Adipocyte (in vitro differentiated cells): ENCODE measurements at regions not wholly inside any gene's neighbourhood (a gene's known extent, or its start where the extent isn't known, plus 50 kb on each side); places are given as distances from the start of the nearest gene placed in this dataset.
"Not testable (repeated sequence)": the region's sequence is repeated elsewhere in the genome, so short reads cannot be mapped to it uniquely, and the experiment has no call there.

Experiments used
- DNase-seq: peaks from one replicate; pipeline ENCODE4 v3.0.0-alpha.2; 2015; ENCODE audit warnings: low read depth
- H3K27me3 ChIP-seq: replicated peaks from 2 replicates; pipeline ENCODE4 v1.7.0; 2013; ENCODE audit warnings: mild to moderate bottlenecking, low read length, moderate library complexity; ENCODE audit not compliant: control insufficient read depth, insufficient read depth
- H3K36me3 ChIP-seq: 2 replicates; pipeline ENCODE4 v1.7.0; 2013; ENCODE audit warnings: low read length, mild to moderate bottlenecking, moderate library complexity; ENCODE audit not compliant: control insufficient read depth, insufficient read depth, severe bottlenecking
- H3K4me1 ChIP-seq: 2 replicates; pipeline ENCODE4 v1.7.0; 2013; ENCODE audit warnings: mild to moderate bottlenecking, low read length, moderate library complexity; ENCODE audit not compliant: control insufficient read depth, insufficient read depth
- H3K4me3 ChIP-seq: 2 replicates; pipeline ENCODE4 v1.7.0; 2013; ENCODE audit warnings: mild to moderate bottlenecking, low read length, moderate library complexity
- H3K9ac ChIP-seq: 2 replicates; pipeline ENCODE4 v1.7.0; 2013; ENCODE audit warnings: mild to moderate bottlenecking, low read length, moderate library complexity
- H3K9me3 ChIP-seq: 2 replicates; pipeline ENCODE4 v1.7.0; 2013; ENCODE audit warnings: mild to moderate bottlenecking, low read length, moderate library complexity; ENCODE audit not compliant: control insufficient read depth

DNA sequence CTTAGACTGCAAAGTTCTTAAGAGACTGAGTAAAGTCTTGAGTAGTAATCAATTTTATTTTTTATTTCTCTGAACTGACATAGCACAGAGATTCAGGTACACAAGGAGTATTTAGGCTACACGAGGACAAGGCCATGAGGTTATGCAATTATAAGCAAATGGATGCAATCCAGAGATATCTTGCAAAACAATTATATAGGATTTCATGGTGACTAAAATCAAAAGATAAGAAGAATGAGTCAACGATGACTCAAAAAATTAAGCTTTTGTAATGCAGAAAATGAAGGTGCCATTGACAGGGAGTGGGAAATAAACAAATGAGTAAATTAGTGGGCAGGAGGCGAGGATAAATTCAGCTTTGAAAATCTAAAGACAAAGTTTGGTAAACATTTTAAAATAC lies 66.7 kb upstream of the MYO3A start:
- Histone ChIP-seq H3K27me3 (no peaks in the 10 kb centered on the region), H3K36me3 (no peaks in the 10 kb centered on the region), H3K9ac (no peak overlapping the region), H3K9me3 (no peaks in the 10 kb centered on the region), H3K4me3 (no peak overlapping the region), H3K4me1 (no peaks in the 10 kb centered on the region)
- DNase-seq: no peak

- Histone ChIP-seq H3K27me3 (no peaks in the 10 kb centered on the region), H3K9ac (no peak overlapping the region), H3K4me3 (no peak overlapping the region), H3K36me3 (no peaks in the 10 kb centered on the region), H3K4me1 (no peaks in the 10 kb centered on the region), H3K9me3 (no peaks in the 10 kb centered on the region)
- DNase-seq: no peak
These were observed 64.9 kb upstream of the MYO3A start for GRCh38 chr10:25869067-25869591.

GRCh38 chr10:25869609-25870008 lies 64.4 kb upstream of the MYO3A start:
- Histone ChIP-seq H3K9me3 (no peaks in the 10 kb centered on the region), H3K4me1 (no peaks in the 10 kb centered on the region), H3K4me3 (no peak overlapping the region), H3K36me3 (no peaks in the 10 kb centered on the region), H3K9ac (no peak overlapping the region), H3K27me3 (peaks cover under 1% of the 10 kb centered on the region)
- DNase-seq: no peak

DNA sequence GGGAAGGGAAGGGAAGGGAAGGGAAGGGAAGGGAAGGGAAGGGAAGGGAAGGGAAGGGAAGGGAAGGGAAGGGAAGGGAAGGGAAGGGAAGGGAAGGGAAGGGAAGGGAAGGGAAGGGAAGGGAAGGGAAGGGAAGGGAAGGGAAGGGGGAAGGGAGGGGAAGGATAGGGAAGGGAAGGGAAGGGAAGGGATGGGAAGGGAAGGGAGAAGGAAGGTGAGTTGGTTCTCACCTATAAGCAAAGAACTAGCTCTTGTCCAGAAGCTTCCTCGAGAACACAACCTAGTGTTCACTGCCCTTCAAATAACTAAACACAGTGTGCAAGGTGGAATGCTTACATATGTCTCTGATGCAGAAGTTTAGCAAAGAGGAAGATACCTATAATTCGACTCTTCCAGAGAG lies 59.6 kb upstream of the MYO3A start:
- H3K9ac ChIP-seq, H3K4me1 ChIP-seq, H3K9me3 ChIP-seq, H3K4me3 ChIP-seq, DNase-seq, H3K36me3 ChIP-seq, H3K27me3 ChIP-seq: not testable (repeated sequence)

DNA sequence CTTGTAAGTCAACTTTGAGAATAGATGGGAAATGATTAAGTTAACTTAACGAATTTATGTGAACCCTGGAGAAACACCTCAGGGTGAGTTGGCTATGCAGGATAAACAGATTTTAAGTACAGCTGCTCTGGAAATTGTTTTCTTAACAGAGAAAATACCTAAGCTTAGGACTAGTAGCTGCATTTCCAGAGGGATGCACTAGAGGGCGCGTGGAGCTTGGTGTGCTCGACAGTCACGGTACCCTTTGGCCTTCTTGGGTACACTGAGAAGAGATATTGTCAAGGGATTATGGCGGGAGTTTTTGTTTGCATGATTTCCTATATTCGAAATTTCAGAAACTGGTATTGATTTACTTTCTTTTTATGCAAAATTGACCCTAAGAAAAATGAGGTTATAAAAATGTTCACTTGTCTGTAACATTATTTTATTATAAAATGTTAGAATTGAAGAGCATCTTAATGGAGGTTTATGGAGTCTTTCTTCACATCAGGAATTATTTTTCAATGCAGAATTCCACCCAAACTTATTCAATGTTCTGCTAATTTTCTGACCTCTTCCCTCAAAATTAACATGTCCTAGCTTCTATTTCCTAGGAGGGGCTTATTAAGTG lies 58.4 kb upstream of the MYO3A start:
- Histone ChIP-seq H3K4me1 (no peaks in the 10 kb centered on the region), H3K9ac (no peak overlapping the region), H3K27me3 (peaks cover 10% of the 10 kb centered on the region), H3K9me3 (no peaks in the 10 kb centered on the region), H3K36me3 (no peaks in the 10 kb centered on the region), H3K4me3 (no peak overlapping the region)
- peak; percentile 70 for DNase-seq

DNA sequence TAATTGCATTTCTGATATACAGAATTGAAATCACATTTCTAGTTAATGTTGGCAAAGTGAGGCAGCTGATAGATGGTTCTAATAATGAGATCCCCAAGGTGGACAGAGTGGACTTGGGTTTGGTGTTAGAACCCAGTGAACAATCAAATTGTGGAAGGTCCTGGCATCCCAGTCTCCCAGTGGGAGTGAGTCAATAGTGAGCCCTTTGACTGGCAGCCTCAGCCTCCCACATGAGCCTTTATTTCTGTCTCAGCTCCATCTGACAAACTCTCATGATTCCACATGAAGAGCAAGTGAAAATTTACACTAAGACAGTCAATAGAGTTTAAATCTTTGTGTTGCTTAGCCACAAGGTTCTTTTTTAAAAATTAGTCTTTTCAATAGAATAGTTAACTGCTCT lies 56.7 kb upstream of the MYO3A start:
- H3K4me3 ChIP-seq: no peak overlapping the region
- H3K36me3 ChIP-seq: no peaks in the 10 kb centered on the region
- peaks cover 10% of the 10 kb centered on the region for H3K27me3 ChIP-seq
- DNase-seq: no peak
- H3K9ac ChIP-seq: no peak overlapping the region
- H3K9me3 ChIP-seq: no peaks in the 10 kb centered on the region
- no peaks in the 10 kb centered on the region for H3K4me1 ChIP-seq
